ENCODE measurements at regions not wholly inside any gene's neighbourhood (a gene's known extent, or its start where the extent isn't known, plus 50 kb on each side); places are given as distances from the start of the nearest gene placed in this dataset.

GRCh38 chr3:61460636-61461035, 100.7 kb upstream of the PTPRG start:
- TF ChIP-seq ARNTL (CRISPR knock-in tag; IDR thresholded peaks at IDR 0.05; ENCODE audit: borderline replicate concordance, low read depth) (no peak), BACH2 (CRISPR knock-in tag; IDR thresholded peaks at IDR 0.05; ENCODE audit: borderline replicate concordance) (no peak), ZC3H10 (CRISPR knock-in tag; IDR thresholded peaks at IDR 0.05) (no peak), GLIS3 (CRISPR knock-in tag; IDR thresholded peaks at IDR 0.05) (no peak), CREB5 (CRISPR knock-in tag; IDR thresholded peaks at IDR 0.05; ENCODE audit: low read depth) (no peak), RARB (CRISPR knock-in tag; IDR thresholded peaks at IDR 0.05) (no peak), OSR1 (CRISPR knock-in tag; IDR thresholded peaks at IDR 0.05) (no peak), ZNF8 (CRISPR knock-in tag; IDR thresholded peaks at IDR 0.05) (no peak), ISL1 (CRISPR knock-in tag; IDR thresholded peaks at IDR 0.05) (no peak)
